Stimulated activated CD8-positive, alpha-beta memory T cell treated with anti-CD3 and anti-CD28 coated beads, Interleukin-4, amount 100 ng/mL, for 48 hours (primary cell): ENCODE measurements at regions not wholly inside any gene's neighbourhood (a gene's known extent, or its start where the extent isn't known, plus 50 kb on each side); places are given as distances from the start of the nearest gene placed in this dataset.

ENCODE experiments used
- DNase-seq: peaks from one replicate; pipeline ENCODE4 v3.0.0-alpha.2; 2020

GRCh38 chr18:24741321-24741720, 280.9 kb downstream of the HRH4 start:
- no peak for DNase-seq

GRCh38 chr18:24741965-24742724, 281.7 kb downstream of the HRH4 start:
- no peak for DNase-seq

DNA sequence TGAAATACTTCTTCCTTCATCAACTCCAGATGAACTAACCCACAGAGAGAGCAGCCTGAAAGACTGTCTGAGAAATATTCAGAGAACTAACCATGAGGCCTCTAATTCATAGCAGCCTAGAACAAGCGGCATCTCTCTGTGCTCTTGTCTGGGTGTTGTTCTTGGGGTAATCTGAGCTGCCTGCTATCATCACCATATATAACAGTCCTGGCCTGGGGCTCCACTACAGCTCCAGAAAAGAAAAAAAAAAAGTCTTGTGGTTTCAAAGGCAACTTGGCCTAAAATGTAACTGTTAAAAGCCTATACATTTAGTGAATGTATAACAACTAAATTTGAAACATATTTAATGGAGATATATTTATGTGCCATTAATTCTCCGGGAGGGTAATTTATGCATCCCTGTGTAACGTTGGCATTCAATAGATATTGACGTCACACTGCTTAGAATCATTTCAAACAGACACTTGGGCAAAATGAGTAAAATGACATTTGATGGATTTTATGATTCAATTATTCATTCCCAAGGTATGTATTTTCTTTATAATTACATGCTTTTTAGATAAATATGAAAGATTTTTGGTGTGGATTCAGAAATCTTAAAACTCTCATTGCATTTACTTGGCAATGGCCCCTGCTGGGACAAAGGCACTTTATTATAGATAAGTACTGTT, 294.3 kb downstream of the HRH4 start:
- no peak for DNase-seq

- DNase-seq = no peak
Observed at GRCh38 chr18:24756385-24756784, 295.9 kb downstream of the HRH4 start.

GRCh38 chr18:24757134-24757533, 296.7 kb downstream of the HRH4 start:
- no peak for DNase-seq

- DNase-seq = no peak
Observed at GRCh38 chr18:24761765-24762164, 301.3 kb downstream of the HRH4 start.

GRCh38 chr18:24762511-24762910, 302.1 kb downstream of the HRH4 start:
- DNase-seq = no peak

DNA sequence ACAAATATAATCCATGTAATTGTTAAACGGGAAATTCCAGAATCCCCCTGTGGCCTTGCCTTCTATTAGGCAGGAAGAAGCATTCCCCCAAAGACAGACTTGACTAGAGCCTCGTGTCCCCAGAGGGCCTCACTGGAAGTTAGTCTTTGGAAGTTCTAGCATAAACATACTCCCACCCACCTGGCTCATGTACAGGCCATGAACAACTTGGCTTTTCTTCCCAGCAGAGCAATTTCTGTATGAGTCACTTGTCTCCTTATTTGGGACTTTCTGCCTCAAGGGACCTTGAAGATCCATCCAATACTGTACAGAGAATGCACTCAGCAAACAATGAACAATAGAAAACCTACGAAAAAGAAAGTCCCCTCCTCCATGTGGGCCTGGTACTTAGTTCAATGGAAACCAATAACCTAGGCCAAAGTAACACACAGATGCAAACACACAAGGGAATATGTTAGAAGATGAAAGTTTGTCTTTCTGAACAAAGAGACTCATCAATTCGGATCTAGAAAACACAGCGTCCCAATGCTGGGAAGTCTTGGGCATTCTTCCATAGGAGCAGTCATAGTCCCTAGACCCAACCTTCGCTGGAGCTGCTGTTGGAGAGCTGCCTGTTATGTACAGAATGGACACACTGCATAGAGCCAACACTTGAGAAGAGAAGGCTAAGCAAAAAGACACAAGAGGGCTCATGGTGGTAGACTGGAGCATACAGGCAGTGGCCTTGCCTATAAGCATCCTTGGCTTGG, 303.5 kb downstream of the HRH4 start:
- no peak for DNase-seq

- DNase-seq = no peak
Observed at GRCh38 chr18:24764766-24765165, 304.3 kb downstream of the HRH4 start.

- DNase-seq = no peak
Observed at GRCh38 chr18:24766376-24766775, 305.9 kb downstream of the HRH4 start.

- DNase-seq = no peak
Observed at GRCh38 chr18:24770311-24771024, 310.0 kb downstream of the HRH4 start.

DNA sequence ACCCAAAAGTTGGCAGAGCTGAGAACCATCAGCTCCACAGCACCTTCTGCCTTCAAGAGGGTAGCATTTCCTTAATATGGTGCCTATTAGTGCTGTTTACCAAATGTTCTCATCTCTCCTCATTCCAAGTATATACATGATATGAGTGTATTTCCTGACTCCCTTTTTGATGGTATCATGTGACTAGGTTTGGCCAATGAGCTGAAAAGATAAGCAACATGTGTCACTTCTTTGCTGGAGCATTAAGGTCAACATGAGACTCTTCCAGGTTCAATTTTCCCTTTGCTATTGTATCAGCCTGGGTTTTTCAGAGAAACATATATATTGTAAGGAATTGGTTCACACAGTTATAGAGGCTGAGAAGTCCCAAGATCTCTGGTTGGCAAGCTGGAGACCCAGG, 310.9 kb downstream of the HRH4 start:
- DNase-seq = no peak

DNA sequence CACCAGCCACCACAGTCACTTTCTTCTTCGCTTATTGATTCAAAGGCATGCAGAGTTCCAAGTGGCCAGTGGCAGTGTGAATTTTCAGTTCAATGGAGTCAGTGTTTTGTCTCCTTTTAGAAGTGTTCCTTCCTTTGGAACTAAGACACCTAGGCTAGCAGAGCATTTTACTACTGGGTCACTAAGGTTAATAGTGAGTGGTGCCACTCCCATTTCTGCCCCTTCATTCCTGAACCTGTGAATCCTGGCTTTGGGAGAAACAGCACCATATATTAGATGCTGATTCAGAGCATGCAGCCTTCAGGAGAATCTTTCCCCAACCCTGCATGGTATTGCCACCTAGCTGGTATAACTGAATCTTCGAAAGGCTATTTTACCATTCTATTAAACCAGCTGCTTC, 312.7 kb downstream of the HRH4 start:
- no peak for DNase-seq

GRCh38 chr18:24776019-24776418, 315.6 kb downstream of the HRH4 start:
- no peak for DNase-seq

DNA sequence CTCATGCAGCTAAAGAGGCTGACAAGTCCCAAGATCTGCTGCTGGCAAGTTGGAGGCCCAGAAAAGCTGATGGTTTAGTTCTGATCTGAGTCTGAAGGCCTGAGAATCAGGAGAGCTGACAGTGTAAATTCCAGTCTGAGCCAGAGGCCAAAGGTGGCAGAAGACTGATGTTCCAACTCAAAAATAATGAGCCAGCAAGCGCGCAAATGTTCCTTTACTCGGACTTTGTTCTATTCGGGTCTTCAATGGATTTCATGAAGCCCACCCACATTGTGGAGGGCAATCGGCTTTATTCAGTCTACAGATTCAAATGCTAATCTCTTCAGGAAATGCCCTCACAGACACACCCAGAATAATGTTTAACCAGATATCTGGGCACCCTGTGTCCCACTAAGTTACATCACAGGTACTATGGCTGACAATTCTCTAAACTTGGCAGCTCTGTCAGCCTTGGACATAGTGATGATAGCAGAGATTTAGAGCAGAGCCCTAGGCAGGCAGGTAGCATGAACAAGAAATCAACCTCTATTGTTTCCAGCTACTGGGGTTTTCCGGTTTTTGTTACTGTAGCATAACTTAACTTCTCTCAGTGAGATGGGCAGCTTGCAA, 318.5 kb downstream of the HRH4 start:
- no peak for DNase-seq

GRCh38 chr18:24782566-24782965, 322.1 kb downstream of the HRH4 start:
- DNase-seq = no peak

DNA sequence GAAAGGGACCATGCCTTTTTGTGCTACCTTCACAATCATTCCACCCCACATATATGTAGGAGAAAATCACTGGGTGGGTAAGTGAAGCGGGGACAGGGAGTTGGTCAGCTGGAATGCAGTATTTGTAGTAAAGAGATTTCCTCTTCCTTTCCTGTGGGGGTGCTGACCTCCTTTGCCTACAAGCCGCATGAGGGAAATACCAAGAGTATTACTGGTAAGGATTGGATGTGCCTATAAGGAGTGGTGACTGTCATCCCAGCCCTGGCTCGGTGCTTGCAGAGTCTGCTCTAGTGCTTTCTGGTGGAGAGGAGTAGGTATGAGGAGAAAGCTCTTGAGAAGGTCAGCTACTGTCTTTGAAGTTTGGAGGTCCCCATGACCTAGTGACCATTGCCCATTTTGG, 324.6 kb downstream of the HRH4 start:
- DNase-seq = no peak

DNA sequence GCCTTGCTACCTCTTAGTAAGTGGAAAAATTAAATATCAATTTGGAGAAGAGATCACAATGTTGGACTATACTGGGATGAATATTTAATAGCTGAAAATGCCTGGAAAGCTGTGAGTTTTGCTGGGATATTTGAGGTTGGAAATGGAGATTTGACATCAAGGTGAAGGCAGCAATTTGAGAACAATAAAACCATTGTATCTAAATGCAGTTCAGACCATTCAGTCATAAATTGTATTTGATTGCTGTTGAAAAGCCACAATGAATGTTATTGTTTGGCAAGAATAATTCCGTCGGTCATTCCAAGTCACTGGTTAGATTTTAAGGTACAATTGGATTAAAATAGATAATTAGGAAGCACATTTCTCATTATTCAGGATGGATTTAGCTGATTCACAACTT, 325.6 kb downstream of the HRH4 start:
- DNase-seq = no peak

GRCh38 chr18:24790347-24790746, 329.9 kb downstream of the HRH4 start:
- DNase-seq = no peak

DNA sequence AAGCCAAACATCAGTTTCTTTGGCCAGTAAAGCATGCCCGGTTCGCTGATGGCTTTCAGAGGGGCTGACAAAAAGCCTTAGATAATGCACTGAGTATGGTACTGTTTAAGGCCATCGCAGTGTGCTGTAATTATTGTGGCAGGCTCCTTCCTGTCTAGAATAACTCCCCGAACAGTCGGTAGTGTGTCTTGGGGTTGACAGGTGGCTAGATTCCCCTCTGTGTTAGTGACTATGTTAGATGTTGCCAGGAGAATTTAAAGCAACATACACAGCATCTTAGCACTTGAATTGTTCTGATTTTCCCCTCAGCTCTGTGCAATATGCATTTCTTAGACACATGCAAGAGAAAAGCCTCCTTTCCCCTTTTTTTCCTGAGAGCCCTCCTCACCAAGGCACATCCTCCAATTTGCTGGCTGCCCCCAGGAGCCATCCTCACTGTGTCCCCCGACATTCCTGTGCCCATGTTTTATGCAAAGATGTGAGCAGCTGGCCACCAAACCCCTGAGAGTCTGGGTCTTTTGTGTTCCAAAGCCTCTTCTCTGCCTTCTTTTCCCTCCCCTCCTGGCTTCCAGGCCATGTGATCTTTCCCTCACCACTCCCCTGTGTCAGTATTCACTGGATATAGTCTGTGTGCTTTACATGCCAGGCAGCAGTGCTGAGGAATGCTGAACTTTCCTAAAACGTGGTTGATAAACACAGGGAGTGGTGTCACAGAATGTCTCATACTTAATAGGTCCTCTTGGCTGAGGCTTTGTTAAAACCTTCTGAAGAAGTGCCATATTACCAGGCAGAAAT, 331.5 kb downstream of the HRH4 start:
- DNase-seq = no peak

DNA sequence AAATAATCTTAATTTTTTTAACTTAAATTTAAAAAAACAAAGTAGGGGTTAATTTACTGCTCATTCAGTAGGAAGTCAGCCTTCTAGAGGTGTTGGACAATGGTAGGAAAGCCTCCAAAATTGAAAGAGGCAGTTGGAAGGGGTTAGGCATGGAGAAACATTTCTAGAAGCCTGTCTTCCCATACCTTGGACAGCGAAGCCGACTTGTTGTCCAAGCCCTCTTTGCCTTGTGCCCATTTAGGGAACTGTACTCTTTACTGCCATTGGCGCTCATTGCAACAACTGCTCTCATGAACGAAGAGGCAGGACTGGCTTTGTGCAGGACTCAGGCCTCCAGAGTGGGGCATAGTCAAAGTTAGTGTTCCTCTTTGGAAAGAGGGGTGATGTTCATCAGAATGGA, 333.3 kb downstream of the HRH4 start:
- DNase-seq = no peak

GRCh38 chr18:24795129-24795528, 334.7 kb downstream of the HRH4 start:
- no peak for DNase-seq
